Endothelial cell of umbilical vein (primary cell): ENCODE measurements at regions not wholly inside any gene's neighbourhood (a gene's known extent, or its start where the extent isn't known, plus 50 kb on each side); places are given as distances from the start of the nearest gene placed in this dataset.

Experiments
- BruUV-seq: library from RNA; stranded (reverse); fragments of 400-500 nt; replicated peaks from 2 replicates; lab custom pipeline; 2021; lab: Mats Ljungman, UMichigan
- CTCF ChIA-PET: fragments of 300-600, 350-600 bp; sonication (Branson Sonifier 250); formaldehyde crosslinking; loops from one replicate; lab custom pipeline; 2021; ENCODE audit warnings: antibody characterized with exemption, inconsistent platforms; lab: Charles Lee
- POLR2A ChIA-PET: fragments of 300-600, 350-600 bp; sonication (Branson Sonifier 250); formaldehyde crosslinking; loops from one replicate; lab custom pipeline; 2021; ENCODE audit warnings: antibody characterized with exemption, inconsistent platforms; lab: Charles Lee
- DNase-seq: peaks from one replicate; pipeline ENCODE4 v3.0.0-alpha.2; 2011; ENCODE audit warnings: low read depth, low spot score
- FAIRE-seq: peaks from 2 replicates; lab custom pipeline; 2011; peaks lifted over from hg19 to GRCh38; lab: Jason Lieb, UNC
- H2AFZ ChIP-seq: 2 replicates; pipeline ENCODE4 v1.6.0; 2012; ENCODE audit warnings: low read depth, low read length, control low read depth, inconsistent platforms
- H3K27ac ChIP-seq: 2 replicates; pipeline ENCODE4 v1.5.1; 2011; ENCODE audit warnings: low read depth, mild to moderate bottlenecking, control low read depth, low read length, moderate library complexity; ENCODE audit not compliant: insufficient read depth
- H3K27me3 ChIP-seq, 2 experiments: 2 replicates each; pipeline versions ENCODE4 v1.6.0 to v1.6.1; 2011; ENCODE audit warnings: low read length in 2 of 2, mixed read lengths in 1 of 2; ENCODE audit not compliant: control insufficient read depth in 2 of 2, insufficient read depth in 2 of 2
- H3K36me3 ChIP-seq, 2 experiments: 2 replicates in 1 of 2; 3 replicates in 1 of 2; pipeline ENCODE4 v1.5.1; 2011; ENCODE audit warnings: low read length in 2 of 2, mild to moderate bottlenecking in 1 of 2, moderate library complexity in 1 of 2; ENCODE audit not compliant: control insufficient read depth in 2 of 2, insufficient read depth in 2 of 2; ENCODE audit errors: extremely low read depth in 1 of 2
- H3K4me1 ChIP-seq: 3 replicates; pipeline ENCODE4 v1.5.1; 2011; ENCODE audit warnings: mild to moderate bottlenecking, low read length; ENCODE audit not compliant: control insufficient read depth, insufficient read depth; ENCODE audit errors: extremely low read depth
- H3K4me2 ChIP-seq: 2 replicates; pipeline ENCODE4 v1.6.1; 2011; ENCODE audit warnings: low read length, control low read depth, mixed read lengths; ENCODE audit not compliant: insufficient read depth
- H3K4me3 ChIP-seq, 3 experiments: fragments of 200-600 bp in 1 of 3; sonication (generic), shearing (Covaris generic) in 1 of 3; replicated peaks in 1 of 3; 2 replicates each; pipeline ENCODE4 v1.5.1; 2011 to 2016; ENCODE audit warnings: control low read depth in 3 of 3, low read length in 3 of 3, mild to moderate bottlenecking in 2 of 3, inconsistent platforms in 1 of 3, low read depth in 1 of 3, moderate library complexity in 1 of 3; ENCODE audit not compliant: insufficient read depth in 1 of 3
- H3K79me2 ChIP-seq: 2 replicates; pipeline ENCODE4 v1.6.0; 2012; ENCODE audit warnings: low read length, inconsistent platforms; ENCODE audit not compliant: control insufficient read depth, insufficient read depth
- H3K9ac ChIP-seq: replicated peaks from 2 replicates; pipeline ENCODE3; 2011; ENCODE audit warnings: low read length, control low read depth; ENCODE audit not compliant: insufficient read depth; ENCODE audit errors: extremely low read depth
- H3K9me1 ChIP-seq: replicated peaks from 3 replicates; pipeline ENCODE4 v1.6.0; 2011; ENCODE audit warnings: mild to moderate bottlenecking, low read length; ENCODE audit not compliant: control insufficient read depth, insufficient read depth; ENCODE audit errors: extremely low read depth
- H3K9me3 ChIP-seq: replicated peaks from 2 replicates; pipeline ENCODE4 v1.5.1; 2012; ENCODE audit warnings: low read length, inconsistent platforms; ENCODE audit not compliant: control insufficient read depth, insufficient read depth
- H4K20me1 ChIP-seq: replicated peaks from 2 replicates; pipeline ENCODE3; 2011; ENCODE audit warnings: mild to moderate bottlenecking, low read length; ENCODE audit not compliant: control insufficient read depth, insufficient read depth; ENCODE audit errors: extremely low read depth
- CTCF ChIP-seq, 2 donors: IDR thresholded peaks; 1 replicate in 1 of 2; 2 replicates in 1 of 2; pipeline ENCODE4 v1.5.1; 2011; ENCODE audit warnings: low read length in 2 of 2, mild to moderate bottlenecking in 2 of 2, moderate library complexity in 2 of 2, control low read depth in 1 of 2, inconsistent platforms in 1 of 2, low read depth in 1 of 2; ENCODE audit not compliant: insufficient read depth in 1 of 2; ENCODE audit errors: extremely low read depth in 1 of 2
- EZH2 ChIP-seq: IDR thresholded peaks from 2 replicates; pipeline ENCODE4 v1.6.1; 2012; ENCODE audit warnings: borderline replicate concordance, low read depth, mild to moderate bottlenecking, moderate library complexity, low read length, inconsistent platforms; ENCODE audit not compliant: severe bottlenecking
- FOS ChIP-seq: IDR thresholded peaks from 2 replicates; pipeline ENCODE4 v1.6.1; 2011; ENCODE audit warnings: mild to moderate bottlenecking, low read length, moderate library complexity, borderline replicate concordance; ENCODE audit not compliant: insufficient read depth
- GATA2 ChIP-seq: IDR thresholded peaks from 2 replicates; pipeline ENCODE4 v1.7.0; 2011; ENCODE audit warnings: low read depth, mild to moderate bottlenecking, moderate library complexity, mixed read lengths, low read length; ENCODE audit not compliant: insufficient read length, insufficient read depth
- JUN ChIP-seq: IDR thresholded peaks from 2 replicates; pipeline ENCODE4 v1.6.1; 2011; ENCODE audit warnings: borderline replicate concordance, low read depth; ENCODE audit not compliant: insufficient read length, insufficient read depth
- MAX ChIP-seq: IDR thresholded peaks from 2 replicates; pipeline ENCODE4 v1.6.1; 2011; ENCODE audit not compliant: insufficient read depth, insufficient read length
- MYC ChIP-seq: IDR thresholded peaks from one replicate; pipeline ENCODE4 v1.6.1; 2011; ENCODE audit warnings: mild to moderate bottlenecking, low read depth, low read length
- POLR2A ChIP-seq: IDR thresholded peaks from 2 replicates; pipeline ENCODE4 v1.6.1; 2012; ENCODE audit warnings: low read depth, mild to moderate bottlenecking, control low read depth, low read length
- POLR2AphosphoS5 ChIP-seq: IDR thresholded peaks from 2 replicates; pipeline ENCODE4 v1.6.1; 2012; ENCODE audit warnings: low read depth, mild to moderate bottlenecking, control low read depth, low read length, moderate library complexity; ENCODE audit not compliant: insufficient read depth
- dilution Hi-C: fragments of 300-500 bp; cut with MboI; formaldehyde crosslinking; loops from one replicate; pipeline ENCODE4 v1.15.0; 2019; ENCODE audit warnings: low sequenced_read_pairs; ENCODE audit not compliant: extremely low pct_ligation_motif_present
- intact Hi-C: fragments of 100-400 bp; cut with micrococcal nuclease; formaldehyde crosslinking; loops from one replicate; pipeline ENCODE4 v1.10.0; 2022

GRCh38 chr18:29912351-29912750, 1130.2 kb downstream of the DSC3 start:
- BruUV-seq = no TSS peak
- Histone ChIP-seq H4K20me1 (no peaks in the 10 kb centered on the region), H3K36me3 (no peaks in the 10 kb centered on the region), H3K9me3 (no peaks in the 10 kb centered on the region), H3K27me3 (no peaks in the 10 kb centered on the region), H3K4me1 (no peaks in the 10 kb centered on the region), H3K4me2 (no peak overlapping the region), H2AFZ (no peak overlapping the region), H3K4me3 (no peak overlapping the region), H3K79me2 (no peaks in the 10 kb centered on the region), H3K27ac (no peak overlapping the region), H3K9me1 (no peaks in the 10 kb centered on the region), H3K9ac (no peak overlapping the region)
- no peak for TF ChIP-seq JUN
- no peak for TF ChIP-seq GATA2
- no peak for TF ChIP-seq MAX
- TF ChIP-seq CTCF (IDR thresholded peaks at IDR 0.05; ENCODE audit: extremely low read depth in 1 of 2, insufficient read depth in 1 of 2, low read depth in 1 of 2, low read length in 2 of 2) = no peak
- no peak for TF ChIP-seq POLR2A
- no peak for TF ChIP-seq MYC
- no peak for TF ChIP-seq POLR2AphosphoS5
- TF ChIP-seq FOS = no peak
- TF ChIP-seq EZH2 = no peak
- intact Hi-C loops (no loop called here), dilution Hi-C loops (no loop called here)
- ChIA-PET POLR2A (no interaction called here), CTCF (no interaction called here)
- DNase-seq = no peak
- no peak for FAIRE-seq
